ENCODE measurements at regions not wholly inside any gene's neighbourhood (a gene's known extent, or its start where the extent isn't known, plus 50 kb on each side); places are given as distances from the start of the nearest gene placed in this dataset.
A peak's percentile ranks its signal among the peaks of the same experiment; 100 is the strongest.

GRCh38 chr4:38424151-38424871 lies 239.7 kb upstream of the KLF3 start:
- peak; percentile 52 for DNase-seq
- WGBS, 2 donors (ENCODE audit: low coverage in 1 of 2), result 70 to 78% methylated on average over 7 to 9 of the region's 9 CpGs
- TF ChIP-seq POLR2A (IDR thresholded peaks at IDR 0.05), result no peak
- TF ChIP-seq CTCF (IDR thresholded peaks at IDR 0.05), result no peak
- H3K4me1 ChIP-seq, result no peaks in the 10 kb centered on the region
- intact Hi-C loops (cut with DNase I; ENCODE audit: low total_unique reads) (no loop called here), in situ Hi-C loops (cut with MboI; ENCODE audit: low pct_ligation_motif_present in 1 of 4, low pct_unique_long_range_greater_than_20kb in 1 of 4, low sequenced_read_pairs in 3 of 4) (no loop called here)
- no peak overlapping the region for H3K4me3 ChIP-seq
- no peak overlapping the region for H3K27ac ChIP-seq
- H3K27me3 ChIP-seq, result no peaks in the 10 kb centered on the region
- H3K9me3 ChIP-seq, result no peaks in the 10 kb centered on the region
- no peaks in the 10 kb centered on the region for H3K36me3 ChIP-seq

GRCh38 chr4:38426532-38426931 lies 237.5 kb upstream of the KLF3 start:
- intact Hi-C loops (cut with DNase I; ENCODE audit: low total_unique reads), result loop anchor here (5.0 kb wide), 1 partner anchor 1131 kb away; no protein-coding TSS in a partner anchor
- H3K27me3 ChIP-seq, result no peaks in the 10 kb centered on the region
- no peaks in the 10 kb centered on the region for H3K4me1 ChIP-seq
- in situ Hi-C loops (cut with MboI; ENCODE audit: low pct_ligation_motif_present in 1 of 4, low pct_unique_long_range_greater_than_20kb in 1 of 4, low sequenced_read_pairs in 3 of 4), result no loop called here
- H3K4me3 ChIP-seq, result no peak overlapping the region
- DNase-seq, result no peak
- TF ChIP-seq EP300 (IDR thresholded peaks at IDR 0.05; ENCODE audit: low read depth) (no peak), POLR2AphosphoS5 (IDR thresholded peaks at IDR 0.05) (no peak), CTCF (IDR thresholded peaks at IDR 0.05) (no peak), POLR2A (IDR thresholded peaks at IDR 0.05) (no peak)
- no peaks in the 10 kb centered on the region for H3K36me3 ChIP-seq
- no peak overlapping the region for H3K27ac ChIP-seq
- H3K9me3 ChIP-seq, result no peaks in the 10 kb centered on the region

- no peaks in the 10 kb centered on the region for H3K36me3 ChIP-seq
- H3K4me1 ChIP-seq, result no peaks in the 10 kb centered on the region
- WGBS, 2 donors (ENCODE audit: low coverage in 1 of 2), result 82 to 89% methylated on average over 2 of the region's 2 CpGs
- H3K4me3 ChIP-seq, result no peak overlapping the region
- no peak for DNase-seq
- no peak overlapping the region for H3K27ac ChIP-seq
- intact Hi-C loops (cut with DNase I; ENCODE audit: low total_unique reads) (no loop called here), in situ Hi-C loops (cut with MboI; ENCODE audit: low pct_ligation_motif_present in 1 of 4, low pct_unique_long_range_greater_than_20kb in 1 of 4, low sequenced_read_pairs in 3 of 4) (no loop called here)
- H3K27me3 ChIP-seq, result no peaks in the 10 kb centered on the region
- peaks cover 0 to 3% of the 10 kb centered on the region in 2 donors for H3K9me3 ChIP-seq
- TF ChIP-seq POLR2AphosphoS5 (IDR thresholded peaks at IDR 0.05), result no peak
- TF ChIP-seq POLR2A (IDR thresholded peaks at IDR 0.05), result no peak
- no peak for TF ChIP-seq CTCF (IDR thresholded peaks at IDR 0.05)
- TF ChIP-seq EP300 (IDR thresholded peaks at IDR 0.05; ENCODE audit: low read depth), result no peak
Measured at GRCh38 chr4:38430841-38431240, 233.2 kb upstream of the KLF3 start.

DNA sequence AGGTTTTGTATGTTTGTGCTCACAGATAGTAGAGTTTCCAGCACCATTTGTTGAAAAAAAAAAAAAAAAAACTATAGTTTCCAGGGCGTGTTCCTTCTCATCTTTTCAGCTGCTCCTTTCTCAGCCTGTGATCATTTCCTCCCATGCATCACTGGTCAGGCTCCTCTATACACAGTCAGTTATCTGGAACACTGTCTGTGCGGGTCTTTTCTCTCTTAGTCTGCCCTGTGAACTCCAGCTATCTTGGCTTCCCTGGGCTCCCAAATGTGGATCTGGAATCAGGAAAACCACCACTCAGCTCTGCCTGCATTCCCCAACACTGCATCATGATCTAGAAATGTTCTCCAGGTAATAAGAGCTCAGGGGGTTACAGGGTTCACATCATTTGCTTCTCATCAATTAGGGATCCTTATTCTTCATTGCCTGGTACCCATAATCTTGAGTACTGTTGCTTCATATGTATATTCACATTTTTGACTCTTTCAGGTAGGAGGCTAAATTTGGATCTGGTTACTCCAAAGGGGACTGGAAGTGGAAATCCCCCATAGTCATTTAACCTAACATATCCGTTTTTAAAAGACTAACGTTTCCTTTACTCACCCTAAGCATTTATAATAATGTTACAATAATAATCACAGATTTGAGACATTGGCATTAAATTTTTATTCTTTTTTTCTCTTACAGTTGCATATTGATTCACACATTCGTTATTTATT lies 221.8 kb upstream of the KLF3 start:
- no peak overlapping the region for H3K4me3 ChIP-seq
- H3K27me3 ChIP-seq, result no peaks in the 10 kb centered on the region
- H3K27ac ChIP-seq, result no peak overlapping the region
- no peak for DNase-seq
- in situ Hi-C loops (cut with MboI; ENCODE audit: low pct_ligation_motif_present in 1 of 4, low pct_unique_long_range_greater_than_20kb in 1 of 4, low sequenced_read_pairs in 3 of 4) (no loop called here), intact Hi-C loops (cut with DNase I; ENCODE audit: low total_unique reads) (no loop called here)
- no peaks in the 10 kb centered on the region for H3K36me3 ChIP-seq
- no peaks in the 10 kb centered on the region for H3K4me1 ChIP-seq
- H3K9me3 ChIP-seq, result peaks cover 0 to 15% of the 10 kb centered on the region in 2 donors
- TF ChIP-seq POLR2A (IDR thresholded peaks at IDR 0.05) (no peak), POLR2AphosphoS5 (IDR thresholded peaks at IDR 0.05) (no peak)
- WGBS, 2 donors (ENCODE audit: low coverage in 1 of 2), result 74 to 76% methylated on average over 4 to 5 of the region's 5 CpGs
